Keratinocyte (primary cell): ENCODE measurements at regions not wholly inside any gene's neighbourhood (a gene's known extent, or its start where the extent isn't known, plus 50 kb on each side); places are given as distances from the start of the nearest gene placed in this dataset.

ENCODE experiments used
- CTCF ChIP-seq, 3 experiments: IDR thresholded peaks in 1 of 3; conservative IDR thresholded peaks in 1 of 3; optimal IDR thresholded peaks in 1 of 3; 2 replicates in 2 of 3; 3 replicates in 1 of 3; pipeline versions ENCODE3 to v1.5.1; 2011; ENCODE audit warnings: low read length in 3 of 3, mild to moderate bottlenecking in 3 of 3, moderate library complexity in 2 of 3, control low read depth in 1 of 3, inconsistent platforms in 1 of 3; ENCODE audit not compliant: insufficient read depth in 2 of 3; ENCODE audit errors: extremely low read depth in 1 of 3
- EZH2 ChIP-seq: IDR thresholded peaks from one replicate; pipeline ENCODE4 v1.6.1; 2012; ENCODE audit warnings: inconsistent platforms, mild to moderate bottlenecking, low read length, moderate library complexity

GRCh38 chr20:55777641-55778040 lies 227.7 kb downstream of the CBLN4 start:
- TF ChIP-seq CTCF (optimal IDR thresholded peaks at IDR 0.05 in 1 of 3, IDR thresholded peaks at IDR 0.05 in 1 of 3, conservative IDR thresholded peaks at IDR 0.05 in 1 of 3; ENCODE audit: extremely low read depth in 1 of 3, insufficient read depth in 2 of 3, low read length in 3 of 3): no peak
- no peak for TF ChIP-seq EZH2
